Heart left ventricle (tissue), 13 donors: ENCODE measurements at regions not wholly inside any gene's neighbourhood (a gene's known extent, or its start where the extent isn't known, plus 50 kb on each side); places are given as distances from the start of the nearest gene placed in this dataset.

Source experiments
- POLR2A ChIP-seq, 2 donors: fragments of 450-650 bp; IDR thresholded peaks; one replicate each; pipeline ENCODE4 v1.6.1; 2017; ENCODE audit warnings: antibody characterized with exemption in 2 of 2, mild to moderate bottlenecking in 2 of 2, moderate library complexity in 2 of 2
- TF ChIP-seq, protein P1 (sequence below), 12 donors: fragments of 200-600 bp; sonication (generic) in 4 of 12; IDR thresholded peaks; one replicate each; pipeline versions ENCODE4 v1.5.0 to v1.8.0; 2018 to 2022; ENCODE audit warnings: antibody characterized with exemption in 12 of 12, mild to moderate bottlenecking in 5 of 12
- donor health status: ischemic (EF 13 %, LVEDD 7.1; RV severe dilation, severe dysfunction).
- donor health status: DM: no; HTN: yes; CAD: no.
- donor health status: DM: no; HTN: no; CAD: no.
- donor health status: ischemic (EF 25% LVEDD 6.9; RV normal size, moderate dysfunction).
- donor health status: ischemic (EF 25% LVEDD 5.7; RV mildly dilated, moderate dysfunction).
- donor health status: ischemic (EF 35%, LVEDD 5.7; RV mildly dilated, moderate dysfunction).
- donor health status: nonischemic (EF 11% LVEDD 7.7; RV severe dilation, severe dysfunction).
- donor health status: DM: yes; HTN: yes; CAD: no.
- donor health status: PGD.
- donor health status: ischemic (EF 29% LVEDD 5.4; RV normal size, mild dysfunction).
- donor health status: nonischemic (EF 23%, LVEDD 6.1; RV moderate dilation, normal function).

GRCh38 chr11:25159341-25159740 is 662.5 kb downstream of the LUZP2 start:
- TF ChIP-seq, protein P1, sequence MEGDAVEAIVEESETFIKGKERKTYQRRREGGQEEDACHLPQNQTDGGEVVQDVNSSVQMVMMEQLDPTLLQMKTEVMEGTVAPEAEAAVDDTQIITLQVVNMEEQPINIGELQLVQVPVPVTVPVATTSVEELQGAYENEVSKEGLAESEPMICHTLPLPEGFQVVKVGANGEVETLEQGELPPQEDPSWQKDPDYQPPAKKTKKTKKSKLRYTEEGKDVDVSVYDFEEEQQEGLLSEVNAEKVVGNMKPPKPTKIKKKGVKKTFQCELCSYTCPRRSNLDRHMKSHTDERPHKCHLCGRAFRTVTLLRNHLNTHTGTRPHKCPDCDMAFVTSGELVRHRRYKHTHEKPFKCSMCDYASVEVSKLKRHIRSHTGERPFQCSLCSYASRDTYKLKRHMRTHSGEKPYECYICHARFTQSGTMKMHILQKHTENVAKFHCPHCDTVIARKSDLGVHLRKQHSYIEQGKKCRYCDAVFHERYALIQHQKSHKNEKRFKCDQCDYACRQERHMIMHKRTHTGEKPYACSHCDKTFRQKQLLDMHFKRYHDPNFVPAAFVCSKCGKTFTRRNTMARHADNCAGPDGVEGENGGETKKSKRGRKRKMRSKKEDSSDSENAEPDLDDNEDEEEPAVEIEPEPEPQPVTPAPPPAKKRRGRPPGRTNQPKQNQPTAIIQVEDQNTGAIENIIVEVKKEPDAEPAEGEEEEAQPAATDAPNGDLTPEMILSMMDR (IDR thresholded peaks at IDR 0.05) = no peak
- no peak for TF ChIP-seq POLR2A (IDR thresholded peaks at IDR 0.05)
